ENCODE measurements at regions not wholly inside any gene's neighbourhood (a gene's known extent, or its start where the extent isn't known, plus 50 kb on each side); places are given as distances from the start of the nearest gene placed in this dataset.

DNA sequence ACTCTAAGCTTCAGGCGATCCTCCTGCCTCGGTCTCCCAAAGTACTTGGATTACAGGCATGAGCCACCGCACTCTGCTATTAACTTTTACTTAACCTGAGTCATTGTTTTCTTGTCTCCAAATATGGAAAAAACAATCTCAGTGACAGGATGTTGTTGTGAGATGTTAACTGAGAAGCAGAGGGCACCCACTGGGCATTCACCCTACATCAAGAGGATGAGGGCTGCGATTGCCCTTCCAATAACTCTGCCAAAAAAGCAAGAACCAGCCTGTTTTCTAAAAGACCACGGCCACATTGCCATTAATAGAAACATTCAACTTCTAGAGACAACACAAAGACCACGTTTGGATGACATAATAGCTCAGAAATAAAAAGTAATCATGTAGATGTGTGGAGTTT lies 107.6 kb upstream of the SGK1 start:
- TF ChIP-seq CTCF (IDR thresholded peaks at IDR 0.05; ENCODE audit: low read depth, low read length, poor library complexity, severe bottlenecking) (no peak), EZH2phosphoT487 (IDR thresholded peaks at IDR 0.05; ENCODE audit: borderline replicate concordance, low read length) (no peak)

Data from DOHH2 (cell line).